Panc1 (cell line): ENCODE measurements at regions not wholly inside any gene's neighbourhood (a gene's known extent, or its start where the extent isn't known, plus 50 kb on each side); places are given as distances from the start of the nearest gene placed in this dataset.

Source experiments
- ATAC-seq: fragments of 200-7000 bp; cut with Tn5 transposase; 2 replicates; pipeline ENCODE4 v1.9.1; 2020; ENCODE audit warnings: mild to moderate bottlenecking, moderate library complexity
- BruUV-seq: library from RNA; stranded (reverse); fragments of 400-500 nt; replicated peaks from 2 replicates; lab custom pipeline; 2021; lab: Mats Ljungman, UMichigan
- CTCF ChIA-PET: fragments of 300-600 bp; sonication (Branson Sonifier 250); formaldehyde crosslinking; loops from one replicate; lab custom pipeline; 2022; ENCODE audit warnings: antibody characterized with exemption; lab: Charles Lee
- POLR2A ChIA-PET: fragments of 300-600 bp; sonication (Branson Sonifier 250); formaldehyde crosslinking; loops from one replicate; lab custom pipeline; 2022; ENCODE audit warnings: antibody characterized with exemption; lab: Charles Lee
- DNase-seq: peaks from one replicate; pipeline ENCODE4 v3.0.0-alpha.2; 2010; ENCODE audit warnings: low read depth, low spot score
- H3K27ac ChIP-seq: 2 replicates; pipeline ENCODE4 v1.5.1; 2011; ENCODE audit warnings: mild to moderate bottlenecking, low read length, inconsistent platforms
- H3K27me3 ChIP-seq: fragments of 200-500 bp; sonication (Bioruptor generic); 2 replicates; pipeline ENCODE4 v1.6.0; 2014; ENCODE audit warnings: low read length, inconsistent platforms; ENCODE audit not compliant: control insufficient read depth, insufficient read depth
- H3K36me3 ChIP-seq: fragments of 200-500 bp; sonication (Bioruptor generic); 2 replicates; pipeline ENCODE4 v1.5.1; 2014; ENCODE audit warnings: inconsistent platforms, mild to moderate bottlenecking, low read length, moderate library complexity; ENCODE audit not compliant: control insufficient read depth, insufficient read depth
- H3K4me1 ChIP-seq: 2 replicates; pipeline ENCODE4 v1.5.1; 2011; ENCODE audit warnings: inconsistent platforms, mild to moderate bottlenecking, low read length, moderate library complexity; ENCODE audit not compliant: control insufficient read depth, insufficient read depth
- H3K4me3 ChIP-seq, 2 experiments: 2 replicates each; pipeline ENCODE4 v1.5.1; 2011 to 2012; ENCODE audit warnings: low read depth in 2 of 2, low read length in 2 of 2, mild to moderate bottlenecking in 2 of 2, inconsistent platforms in 1 of 2, moderate library complexity in 1 of 2
- H3K9me3 ChIP-seq: fragments of 200-500 bp; sonication (Bioruptor generic); 2 replicates; pipeline ENCODE4 v1.5.1; 2014; ENCODE audit warnings: low read depth, mild to moderate bottlenecking, inconsistent platforms, low read length, moderate library complexity; ENCODE audit not compliant: control insufficient read depth, insufficient read depth
- CTCF ChIP-seq: fragments of 450-650 bp; IDR thresholded peaks from 2 replicates; pipeline ENCODE4 v1.5.1; 2017; ENCODE audit warnings: mild to moderate bottlenecking
- POLR2AphosphoS5 ChIP-seq: IDR thresholded peaks from 2 replicates; pipeline ENCODE4 v1.6.1; 2012; ENCODE audit warnings: mild to moderate bottlenecking, low read depth, low read length, moderate library complexity
- REST ChIP-seq, 2 experiments: IDR thresholded peaks; 2 replicates each; pipeline ENCODE4 v1.6.1; 2011 to 2012; ENCODE audit warnings: low read depth in 2 of 2, control low read depth in 1 of 2, low read length in 1 of 2, mild to moderate bottlenecking in 1 of 2, moderate library complexity in 1 of 2; ENCODE audit not compliant: insufficient read depth in 1 of 2
- SIN3A ChIP-seq: IDR thresholded peaks from 2 replicates; pipeline ENCODE4 v1.6.1; 2012; ENCODE audit warnings: low read depth, mild to moderate bottlenecking, low read length, moderate library complexity, borderline replicate concordance; ENCODE audit not compliant: insufficient read depth
- TCF7L2 ChIP-seq: IDR thresholded peaks from 2 replicates; pipeline ENCODE4 v1.6.1; 2011; ENCODE audit warnings: mild to moderate bottlenecking, low read depth, low read length, inconsistent platforms
- in situ Hi-C: cut with HindIII; loops from 2 replicates; pipeline ENCODE4 v1.10.0; 2016; ENCODE audit warnings: low sequenced_read_pairs, low pct_unique_long_range_greater_than_20kb
- intact Hi-C: fragments of 100-400 bp; cut with micrococcal nuclease; formaldehyde crosslinking; loops from one replicate; pipeline ENCODE4 v1.10.0; 2022; ENCODE audit not compliant: unreplicated experiment

DNA sequence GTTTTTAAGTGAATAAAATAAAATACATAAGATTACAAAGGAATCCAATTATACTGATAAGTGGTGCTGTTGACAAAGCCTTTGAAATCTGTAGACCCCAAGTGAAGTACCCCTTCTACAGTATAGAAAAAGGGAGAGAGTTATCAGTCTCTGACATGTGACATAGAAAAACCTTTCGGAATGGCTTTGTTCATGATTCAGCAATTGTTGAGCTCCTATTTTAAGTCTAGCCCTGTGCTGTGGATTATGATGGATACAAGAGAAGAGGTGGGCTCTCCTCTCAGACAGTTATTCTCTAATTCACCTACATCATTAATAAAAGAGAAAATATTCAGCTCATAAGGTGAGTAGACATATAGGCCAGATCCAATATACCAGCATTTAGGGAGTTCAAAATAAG lies 53.3 kb upstream of the ITPKB start:
- POLR2A ChIA-PET: interaction anchor here (0.7 kb wide), 1 partner anchor 34 kb away, joined by 4 read pairs; no protein-coding TSS in a partner anchor
- no peaks in the 10 kb centered on the region for H3K9me3 ChIP-seq
- intact Hi-C loops: no loop called here
- H3K27ac ChIP-seq: no peak overlapping the region
- no peaks in the 10 kb centered on the region for H3K4me1 ChIP-seq
- CTCF ChIA-PET: interaction anchor here (0.6 kb wide), 1 partner anchor 31 kb away, joined by 3 read pairs; no protein-coding TSS in a partner anchor
- no peaks in the 10 kb centered on the region for H3K36me3 ChIP-seq
- ATAC-seq (no peak), DNase-seq (no peak)
- H3K27me3 ChIP-seq: no peaks in the 10 kb centered on the region
- BruUV-seq: no TSS peak
- no peak for TF ChIP-seq SIN3A
- no peak for TF ChIP-seq TCF7L2
- TF ChIP-seq POLR2AphosphoS5: no peak
- TF ChIP-seq REST (IDR thresholded peaks at IDR 0.05; ENCODE audit: insufficient read depth in 1 of 2, low read depth in 2 of 2, low read length in 1 of 2): no peak
- no peak for TF ChIP-seq CTCF
- no peak overlapping the region for H3K4me3 ChIP-seq
- in situ Hi-C loops: no loop called here

DNA sequence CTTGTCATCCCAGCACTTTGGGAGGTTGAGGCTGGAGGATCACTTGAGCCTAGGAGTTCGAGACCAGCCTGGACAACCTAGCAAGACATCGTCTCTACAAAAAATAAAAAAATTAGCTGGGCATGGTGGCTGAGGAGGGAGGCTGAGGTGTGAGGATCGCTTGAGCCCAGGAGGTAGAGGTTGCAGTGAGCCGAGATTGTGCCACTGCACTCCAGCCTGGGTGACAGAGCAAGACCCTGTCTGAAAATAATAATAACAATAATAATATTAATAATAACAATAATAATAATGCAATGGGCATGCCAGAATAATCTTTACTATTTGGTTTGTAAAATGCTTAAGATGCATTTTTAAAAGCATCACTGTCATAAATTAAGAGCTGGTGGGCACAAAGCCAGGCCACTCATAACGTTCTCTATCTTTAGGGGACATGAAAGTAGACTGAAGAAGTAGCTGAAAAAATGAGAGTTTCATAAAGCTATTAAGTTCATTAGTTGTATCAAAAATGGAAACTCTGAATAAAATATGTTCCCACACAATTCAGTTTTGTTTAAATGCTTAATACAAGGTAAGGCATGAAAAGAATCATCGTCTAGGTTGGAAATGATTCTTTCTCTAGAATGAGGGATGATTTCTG lies 51.6 kb upstream of the ITPKB start:
- H3K27ac ChIP-seq: no peak overlapping the region
- no peak overlapping the region for H3K4me3 ChIP-seq
- H3K36me3 ChIP-seq: no peaks in the 10 kb centered on the region
- POLR2A ChIA-PET: no interaction called here
- in situ Hi-C loops (no loop called here), intact Hi-C loops (no loop called here)
- no TSS peak for BruUV-seq
- ATAC-seq (no peak), DNase-seq (no peak)
- no peaks in the 10 kb centered on the region for H3K4me1 ChIP-seq
- CTCF ChIA-PET: interaction anchor here (0.6 kb wide), 1 partner anchor 162 kb away, joined by 3 read pairs; no protein-coding TSS in a partner anchor
- H3K9me3 ChIP-seq: no peaks in the 10 kb centered on the region
- TF ChIP-seq REST (IDR thresholded peaks at IDR 0.05; ENCODE audit: insufficient read depth in 1 of 2, low read depth in 2 of 2, low read length in 1 of 2) (no peak), CTCF (no peak), POLR2AphosphoS5 (no peak), SIN3A (no peak)
- H3K27me3 ChIP-seq: no peaks in the 10 kb centered on the region
